CD4-positive, alpha-beta T cell (primary cell): ENCODE measurements at regions not wholly inside any gene's neighbourhood (a gene's known extent, or its start where the extent isn't known, plus 50 kb on each side); places are given as distances from the start of the nearest gene placed in this dataset.

Experiments
- ATAC-seq: fragments of 200-7000 bp; cut with Tn5 transposase; one replicate; pipeline ENCODE4 v1.10.0; 2022; ENCODE audit warnings: mild to moderate bottlenecking; ENCODE audit not compliant: poor library complexity
- CTCF ChIA-PET: fragments of 350-600 bp; sonication (Branson Sonifier 250); formaldehyde crosslinking; loops from one replicate; lab custom pipeline; 2021; ENCODE audit warnings: antibody characterized with exemption, inconsistent platforms; lab: Charles Lee
- POLR2A ChIA-PET: fragments of 350-600 bp; sonication (Branson Sonifier 250); formaldehyde crosslinking; loops from one replicate; lab custom pipeline; 2021; ENCODE audit warnings: antibody characterized with exemption, inconsistent platforms; lab: Charles Lee
- DNase-seq, 14 experiments: peaks; one replicate each; pipeline ENCODE4 v3.0.0-alpha.2; 2013 to 2020; ENCODE audit warnings: mixed read lengths in 2 of 14
- H3K27ac ChIP-seq, 2 donors: one replicate each; pipeline versions ENCODE4 v1.5.1 to v1.7.0; 2013; ENCODE audit warnings: low read length in 2 of 2, low read depth in 1 of 2, mild to moderate bottlenecking in 1 of 2
- H3K27me3 ChIP-seq, 2 experiments: 1 replicate in 1 of 2; 2 replicates in 1 of 2; pipeline versions ENCODE4 v1.6.1 to v1.7.0; 2013; ENCODE audit warnings: low read length in 2 of 2, control low read depth in 1 of 2, mild to moderate bottlenecking in 1 of 2, moderate library complexity in 1 of 2; ENCODE audit not compliant: insufficient read depth in 2 of 2, control insufficient read depth in 1 of 2
- H3K36me3 ChIP-seq: one replicate; pipeline ENCODE4 v1.6.1; 2013; ENCODE audit warnings: low read length, control low read depth; ENCODE audit not compliant: insufficient read depth
- H3K4me1 ChIP-seq: one replicate; pipeline ENCODE4 v1.6.1; 2013; ENCODE audit warnings: low read length, control low read depth; ENCODE audit not compliant: insufficient read depth
- H3K4me3 ChIP-seq: one replicate; pipeline ENCODE4 v1.5.1; 2013; ENCODE audit warnings: mild to moderate bottlenecking, low read length, moderate library complexity
- H3K9me3 ChIP-seq, 2 experiments: 1 replicate in 1 of 2; 2 replicates in 1 of 2; pipeline versions ENCODE4 v1.6.1 to v1.7.0; 2013; ENCODE audit warnings: low read length in 2 of 2, mild to moderate bottlenecking in 2 of 2, control low read depth in 1 of 2, moderate library complexity in 1 of 2; ENCODE audit not compliant: control insufficient read depth in 1 of 2, insufficient read depth in 1 of 2
- H3K27ac Mint-ChIP-seq: one replicate; pipeline ENCODE4 v1.8.0; 2020; ENCODE audit warnings: mixed read lengths
- H3K27me3 Mint-ChIP-seq: one replicate; pipeline ENCODE4 v1.8.0; 2021; ENCODE audit warnings: mixed read lengths
- H3K36me3 Mint-ChIP-seq: one replicate; pipeline ENCODE4 v1.8.0; 2021; ENCODE audit warnings: low read depth, mixed read lengths
- H3K4me1 Mint-ChIP-seq: one replicate; pipeline ENCODE4 v1.8.0; 2021; ENCODE audit warnings: low read depth, mixed read lengths
- H3K4me3 Mint-ChIP-seq: one replicate; pipeline ENCODE4 v1.8.0; 2020; ENCODE audit warnings: mild to moderate bottlenecking, mixed read lengths
- H3K9me3 Mint-ChIP-seq: one replicate; pipeline ENCODE4 v1.8.0; 2020; ENCODE audit warnings: mixed read lengths
- CTCF ChIP-seq: fragments of 200-600 bp; IDR thresholded peaks from one replicate; pipeline ENCODE4 v1.8.0; 2022; ENCODE audit warnings: antibody characterized with exemption, mild to moderate bottlenecking
- intact Hi-C, 2 experiments: fragments of 100-400 bp; cut with DNase I in 1 of 2; cut with micrococcal nuclease in 1 of 2; formaldehyde crosslinking; loops; one replicate each; pipeline versions ENCODE4 v1.15.1 to v1.9.0; 2023 to 2025; cut with DNase I, micrococcal nuclease

- TF ChIP-seq CTCF = no peak
- no peaks in the 10 kb centered on the region for H3K27me3 ChIP-seq
- no peak overlapping the region for H3K4me3 Mint-ChIP-seq
- H3K4me1 ChIP-seq = no peaks in the 10 kb centered on the region
- no peaks in the 10 kb centered on the region for H3K36me3 ChIP-seq
- H3K36me3 Mint-ChIP-seq = no peaks in the 10 kb centered on the region
- ChIA-PET CTCF (no interaction called here), POLR2A (no interaction called here)
- H3K4me1 Mint-ChIP-seq = no peaks in the 10 kb centered on the region
- peaks cover 0 to 4% of the 10 kb centered on the region in 2 experiments for H3K9me3 ChIP-seq
- intact Hi-C loops = no loop called here
- peaks cover 7% of the 10 kb centered on the region for H3K27me3 Mint-ChIP-seq
- H3K9me3 Mint-ChIP-seq = peaks cover 7% of the 10 kb centered on the region
- H3K27ac Mint-ChIP-seq = no peak overlapping the region
- DNase-seq (no peak), ATAC-seq (no peak)
- no peak overlapping the region for H3K27ac ChIP-seq
- no peak overlapping the region for H3K4me3 ChIP-seq
Observed at GRCh38 chr5:161064297-161064696, 212.3 kb upstream of the ATP10B start.

- no peak for DNase-seq
- Histone ChIP-seq H3K9me3 (peaks cover 0 to 4% of the 10 kb centered on the region in 2 experiments), H3K4me3 (no peak overlapping the region), H3K27ac (no peak overlapping the region), H3K4me1 (no peaks in the 10 kb centered on the region), H3K36me3 (no peaks in the 10 kb centered on the region), H3K27me3 (no peaks in the 10 kb centered on the region)
- Mint-ChIP-seq H3K27me3 (peaks cover 7% of the 10 kb centered on the region), H3K36me3 (no peaks in the 10 kb centered on the region), H3K4me3 (no peak overlapping the region), H3K27ac (no peak overlapping the region), H3K4me1 (no peaks in the 10 kb centered on the region), H3K9me3 (peaks cover 5% of the 10 kb centered on the region)
- TF ChIP-seq CTCF = no peak
- POLR2A ChIA-PET = no interaction called here
- intact Hi-C loops = no loop called here
- ATAC-seq = no peak
- CTCF ChIA-PET = no interaction called here
Observed at GRCh38 chr5:161058781-161059180, 206.8 kb upstream of the ATP10B start.

- H3K36me3 Mint-ChIP-seq = no peaks in the 10 kb centered on the region
- DNase-seq (no peak), ATAC-seq (no peak)
- H3K27ac Mint-ChIP-seq = no peak overlapping the region
- no peak for TF ChIP-seq CTCF
- Histone ChIP-seq H3K9me3 (peaks cover 0 to 5% of the 10 kb centered on the region in 2 experiments), H3K27me3 (no peaks in the 10 kb centered on the region), H3K36me3 (no peaks in the 10 kb centered on the region), H3K4me3 (no peak overlapping the region), H3K4me1 (no peaks in the 10 kb centered on the region), H3K27ac (no peak overlapping the region)
- H3K27me3 Mint-ChIP-seq = no peaks in the 10 kb centered on the region
- no peaks in the 10 kb centered on the region for H3K4me1 Mint-ChIP-seq
- H3K4me3 Mint-ChIP-seq = no peak overlapping the region
- ChIA-PET CTCF (no interaction called here), POLR2A (no interaction called here)
- H3K9me3 Mint-ChIP-seq = no peaks in the 10 kb centered on the region
- intact Hi-C loops = no loop called here
Observed at GRCh38 chr5:161051920-161052500, 200.0 kb upstream of the ATP10B start.
